ENCODE measurements at regions not wholly inside any gene's neighbourhood (a gene's known extent, or its start where the extent isn't known, plus 50 kb on each side); places are given as distances from the start of the nearest gene placed in this dataset.
A peak's percentile ranks its signal among the peaks of the same experiment; 100 is the strongest.
"Not testable (repeated sequence)": the region's sequence is repeated elsewhere in the genome, so short reads cannot be mapped to it uniquely, and the experiment has no call there.

DNA sequence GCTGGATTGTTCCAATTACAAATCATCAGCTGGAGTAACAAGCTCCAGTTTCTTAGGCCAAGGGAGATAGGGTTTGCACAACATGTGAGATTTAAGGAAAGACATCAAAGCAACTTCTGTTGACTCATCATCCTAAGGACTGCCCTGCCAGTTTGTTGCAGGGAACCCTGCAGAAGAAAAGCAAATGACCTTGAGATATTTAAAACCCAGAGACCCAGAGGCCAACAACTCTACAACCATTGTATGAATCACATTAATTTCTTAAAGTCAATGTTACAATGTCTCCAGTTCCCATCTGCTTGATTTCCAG is 491.8 kb upstream of the ACVR2A start:
- no peak for DNase-seq

DNA sequence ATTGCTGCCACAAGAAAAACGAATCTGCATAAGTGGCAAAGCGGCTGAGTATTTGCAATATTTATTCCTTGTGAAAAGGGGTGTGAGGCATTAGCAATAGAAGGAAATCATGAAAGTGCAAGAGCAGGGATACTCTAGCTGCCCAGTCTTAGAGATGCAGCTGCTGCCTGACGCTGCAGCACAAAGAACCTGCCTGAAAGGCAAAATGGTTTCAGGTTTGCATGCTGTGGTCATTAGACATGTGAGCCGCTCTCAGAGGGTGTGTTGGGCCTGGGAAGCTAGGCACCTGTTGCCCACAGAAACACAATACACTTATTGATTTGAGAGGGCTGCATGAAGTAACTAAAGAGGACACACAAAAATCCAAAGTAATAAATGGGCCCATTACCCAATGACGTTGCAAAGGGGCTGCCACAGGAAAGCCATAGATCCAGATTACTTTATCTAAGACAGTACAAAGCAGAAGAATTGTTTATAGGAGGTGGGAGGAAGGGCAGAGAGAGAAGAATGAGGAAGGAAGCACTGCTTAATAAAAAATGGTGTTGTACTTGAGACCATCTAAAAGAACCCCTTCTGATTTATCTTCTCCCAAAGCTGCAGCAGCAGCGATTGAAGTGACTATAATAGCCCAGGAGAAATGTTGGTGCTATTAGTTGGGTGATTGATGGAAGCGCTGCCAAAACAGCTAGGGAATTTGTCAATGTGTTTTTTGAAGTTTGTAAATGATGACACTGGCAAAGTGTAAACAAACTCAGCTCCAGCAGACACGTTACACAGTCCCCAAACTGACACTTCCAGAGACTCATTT is 492.4 kb upstream of the ACVR2A start:
- no peak for DNase-seq

DNA sequence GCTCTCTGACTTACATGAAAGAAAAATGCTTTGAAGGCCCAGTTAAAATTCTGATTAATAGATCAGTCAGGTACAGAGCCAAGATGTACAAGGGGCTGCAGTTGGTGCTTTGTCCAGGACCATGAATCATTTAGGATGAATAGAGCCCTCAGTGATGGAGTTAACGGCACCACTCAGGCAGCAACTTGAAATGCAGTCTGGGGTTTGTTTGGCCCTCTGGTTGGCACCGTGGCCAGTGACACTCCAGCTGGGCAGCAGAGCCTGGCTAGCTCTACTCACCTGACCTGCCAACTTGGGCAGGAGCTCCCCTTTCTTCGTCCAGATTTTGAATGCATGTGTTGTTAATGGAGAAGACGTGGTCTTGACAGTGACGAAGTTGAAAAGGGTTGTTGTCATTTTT is 493.0 kb upstream of the ACVR2A start:
- DNase-seq = no peak

DNA sequence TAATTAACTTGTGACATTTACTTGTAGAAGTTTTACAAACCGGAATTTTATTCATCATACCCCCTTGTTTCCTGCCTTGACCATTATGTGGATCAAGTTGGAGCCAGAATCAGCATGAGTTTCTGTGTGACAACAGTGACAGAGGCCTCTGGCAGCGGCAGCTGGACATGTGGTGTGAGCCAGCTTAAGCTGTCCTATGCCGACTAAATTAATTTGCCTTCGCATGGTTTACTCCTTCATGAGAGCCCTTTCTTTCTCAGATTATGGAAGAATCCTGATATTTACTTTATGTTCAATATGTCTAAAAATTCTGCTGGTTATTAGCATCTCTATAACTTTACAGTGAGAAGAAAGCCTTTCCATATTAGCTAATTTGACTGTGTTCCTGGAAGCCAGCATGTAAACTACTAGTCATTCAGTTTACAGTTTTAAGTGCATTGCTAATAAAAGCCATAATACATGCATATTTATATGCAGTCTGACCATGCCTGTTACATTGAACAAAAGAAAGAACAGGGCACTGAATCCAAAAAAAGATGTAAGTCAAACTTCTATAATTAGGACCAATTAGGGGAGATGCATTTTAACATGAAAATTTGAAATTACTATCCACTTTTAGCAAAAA is 495.8 kb upstream of the ACVR2A start:
- no peak for DNase-seq

DNA sequence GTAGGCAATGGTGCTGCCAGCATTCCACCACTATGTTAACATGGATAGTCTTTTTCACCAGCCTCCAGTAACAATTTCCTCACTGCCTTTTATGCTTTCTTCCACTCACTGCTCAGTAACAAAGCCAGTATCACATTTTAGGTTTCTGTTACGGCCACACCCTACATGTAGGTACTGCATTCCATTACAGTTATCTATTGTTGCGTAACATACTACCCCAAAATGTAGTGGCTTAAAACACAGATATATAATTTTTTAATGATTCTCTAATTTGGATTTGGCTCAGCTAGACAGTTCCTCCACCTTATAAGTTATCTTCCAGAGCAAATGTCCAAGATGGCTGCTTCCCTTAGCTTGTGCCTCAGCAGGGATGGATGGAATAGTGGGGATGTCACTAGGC is 498.7 kb upstream of the ACVR2A start:
- no peak for DNase-seq

DNA sequence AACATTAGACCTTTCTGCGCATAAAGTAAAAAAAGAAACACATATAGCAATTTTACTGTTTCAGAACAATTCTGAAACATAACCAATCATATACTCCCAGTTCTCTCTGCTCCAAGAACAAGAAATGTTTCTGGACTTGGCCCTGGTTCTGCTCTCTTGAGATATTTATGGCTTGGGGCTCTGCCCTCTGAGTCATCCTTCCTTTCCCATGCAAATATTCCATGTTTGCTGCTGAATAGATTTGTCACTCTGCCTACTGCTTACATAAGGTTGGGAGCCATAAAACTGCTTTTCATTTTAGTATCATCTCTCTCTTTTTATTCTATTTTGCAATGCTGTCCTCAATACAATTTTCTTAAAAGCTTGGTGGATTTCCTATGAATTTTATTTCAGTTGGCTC is 499.6 kb upstream of the ACVR2A start:
- peak; percentile 2 for DNase-seq

DNA sequence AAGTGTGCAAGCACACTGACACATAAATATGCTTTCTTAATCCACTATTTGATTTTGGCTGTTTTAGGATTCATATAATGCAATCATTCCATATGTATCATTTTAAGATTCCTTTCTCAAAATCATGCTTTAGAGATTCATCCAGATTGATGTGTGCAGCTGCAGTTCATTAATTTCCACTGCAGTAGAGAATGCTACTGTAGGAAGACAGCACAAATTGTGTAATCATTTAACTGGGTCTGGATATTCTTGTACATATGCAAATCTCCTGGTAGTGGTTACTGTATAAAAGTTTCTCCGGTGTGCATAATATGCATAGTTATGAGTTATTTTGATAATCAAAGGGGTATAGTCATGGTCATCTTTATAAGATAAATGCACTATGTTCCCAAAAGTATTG is 502.5 kb upstream of the ACVR2A start:
- DNase-seq = peak; percentile 25

DNA sequence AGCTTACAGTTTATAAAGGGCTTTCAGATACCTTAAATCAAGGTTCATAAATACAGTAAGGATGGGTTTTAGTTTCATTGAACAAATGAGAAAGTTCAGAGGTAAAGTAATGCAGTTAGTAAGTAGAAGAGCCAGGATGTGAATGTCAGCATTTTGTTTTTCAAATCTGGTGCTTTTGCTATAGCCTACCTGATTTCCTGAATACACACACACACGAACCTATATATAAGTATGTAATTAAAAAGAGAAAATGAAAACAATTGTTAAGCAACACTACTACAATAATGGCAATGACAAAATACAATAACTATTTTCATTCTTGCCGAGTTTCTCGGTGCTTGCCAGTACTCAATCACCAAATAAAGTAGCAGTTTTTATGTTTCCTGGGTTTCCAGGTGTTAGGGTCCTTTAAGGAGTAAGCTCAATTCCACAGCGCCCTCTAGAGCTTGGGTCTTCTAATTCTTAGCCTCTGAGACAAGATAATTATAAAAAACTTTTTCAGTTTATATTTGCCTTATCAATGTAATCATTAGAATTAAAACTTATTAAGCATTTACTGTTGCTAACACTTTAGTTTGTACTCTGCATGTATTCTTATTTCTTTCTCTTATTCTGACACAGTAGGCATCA is 512.9 kb upstream of the ACVR2A start:
- peak; percentile 4 for DNase-seq

DNA sequence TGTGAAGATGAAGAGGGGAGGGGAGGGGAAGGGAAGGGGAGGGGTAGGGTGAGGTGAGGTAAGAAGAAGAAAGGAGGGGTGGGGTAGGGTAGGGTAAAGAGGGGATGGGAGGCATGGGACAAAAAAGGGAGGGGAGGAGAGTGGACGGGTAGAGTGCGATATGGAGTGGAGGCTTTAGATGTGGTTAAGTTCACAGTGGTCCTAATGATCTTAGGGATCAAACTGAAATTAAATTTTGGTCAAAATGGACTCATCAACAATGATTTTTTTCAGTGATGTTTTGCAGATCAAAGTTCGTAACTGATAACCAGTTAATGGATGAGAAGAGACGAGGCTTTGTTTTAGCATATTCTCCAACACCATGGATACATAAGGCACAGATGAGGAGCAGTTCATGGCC is 513.9 kb upstream of the ACVR2A start:
- no peak for DNase-seq

DNA sequence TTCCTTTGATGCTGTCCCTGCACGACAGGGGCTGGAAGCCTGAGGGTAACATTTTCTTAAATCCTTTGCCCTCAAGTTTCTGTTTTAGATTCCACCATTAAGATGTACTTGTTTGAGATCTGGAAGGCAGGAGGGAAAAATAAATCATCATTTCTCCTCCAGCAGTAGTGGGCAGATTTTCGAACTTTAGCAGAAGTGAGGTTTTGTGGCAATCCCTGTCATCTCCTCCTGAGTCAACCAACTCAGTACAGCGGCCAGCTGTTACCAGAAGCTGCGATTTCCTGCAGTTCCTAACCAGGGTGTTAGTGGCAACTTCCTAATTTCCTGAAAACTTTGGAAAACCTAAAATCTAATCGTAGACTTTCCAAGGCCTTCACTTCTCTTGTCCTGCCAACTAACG is 517.2 kb upstream of the ACVR2A start:
- peak; percentile 4 for DNase-seq

DNA sequence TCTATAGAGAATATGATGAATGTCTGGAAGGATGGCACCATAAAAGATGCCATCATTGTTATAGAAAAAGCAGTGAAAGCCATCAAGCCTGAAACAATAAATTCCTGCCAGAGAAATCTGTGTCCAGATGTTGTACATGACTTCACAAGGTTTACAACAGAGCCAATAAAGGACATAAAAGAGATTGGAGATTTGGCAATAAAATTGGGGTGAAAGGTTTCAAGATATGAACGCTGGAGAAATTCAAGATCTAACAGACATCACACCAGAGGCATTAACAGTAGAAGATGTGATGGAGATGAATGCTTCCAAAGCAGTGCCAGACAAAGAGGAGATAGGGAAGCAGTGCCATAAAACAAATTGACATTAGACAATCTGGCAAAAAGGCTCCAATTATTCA is 518.8 kb upstream of the ACVR2A start:
- no peak for DNase-seq

DNA sequence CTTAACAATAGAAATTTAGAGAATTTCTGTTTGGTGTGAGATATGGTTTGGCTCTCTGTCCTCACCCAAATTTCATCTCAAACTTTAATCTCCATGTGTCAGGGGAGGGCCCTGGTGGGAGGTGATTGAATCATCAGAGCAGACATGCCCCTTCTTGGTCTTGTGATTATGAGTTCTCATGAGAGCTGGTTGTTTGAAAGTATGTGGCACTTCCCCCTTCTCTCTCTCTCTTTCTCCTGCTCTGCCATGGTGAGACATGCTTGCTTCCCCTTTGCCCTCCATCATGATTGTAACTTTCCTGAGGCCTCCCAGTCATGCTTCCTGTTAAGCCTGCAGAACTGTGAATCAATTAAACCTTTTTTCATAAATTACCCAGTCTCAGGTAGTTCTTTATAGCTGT is 524.7 kb upstream of the ACVR2A start:
- DNase-seq = no peak

DNA sequence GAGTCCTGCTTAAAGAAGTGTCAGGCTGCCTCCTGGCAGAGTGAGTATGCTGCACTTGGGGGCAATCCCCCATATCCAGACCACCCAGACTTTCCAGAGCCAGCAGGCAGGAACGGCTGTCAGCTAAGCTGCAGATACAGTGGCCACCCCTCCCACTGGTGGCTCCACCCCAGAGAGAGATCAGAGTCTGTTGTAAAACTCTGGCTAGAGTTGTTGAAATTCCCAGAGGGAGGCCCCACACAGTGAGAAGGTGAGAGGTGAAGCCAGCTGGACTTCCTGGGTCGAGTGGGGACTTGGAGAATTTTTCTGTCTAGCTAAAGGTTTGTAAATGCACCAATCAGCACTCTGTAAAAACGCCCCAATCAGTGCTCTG is 533.8 kb upstream of the ACVR2A start:
- DNase-seq = no peak

DNA sequence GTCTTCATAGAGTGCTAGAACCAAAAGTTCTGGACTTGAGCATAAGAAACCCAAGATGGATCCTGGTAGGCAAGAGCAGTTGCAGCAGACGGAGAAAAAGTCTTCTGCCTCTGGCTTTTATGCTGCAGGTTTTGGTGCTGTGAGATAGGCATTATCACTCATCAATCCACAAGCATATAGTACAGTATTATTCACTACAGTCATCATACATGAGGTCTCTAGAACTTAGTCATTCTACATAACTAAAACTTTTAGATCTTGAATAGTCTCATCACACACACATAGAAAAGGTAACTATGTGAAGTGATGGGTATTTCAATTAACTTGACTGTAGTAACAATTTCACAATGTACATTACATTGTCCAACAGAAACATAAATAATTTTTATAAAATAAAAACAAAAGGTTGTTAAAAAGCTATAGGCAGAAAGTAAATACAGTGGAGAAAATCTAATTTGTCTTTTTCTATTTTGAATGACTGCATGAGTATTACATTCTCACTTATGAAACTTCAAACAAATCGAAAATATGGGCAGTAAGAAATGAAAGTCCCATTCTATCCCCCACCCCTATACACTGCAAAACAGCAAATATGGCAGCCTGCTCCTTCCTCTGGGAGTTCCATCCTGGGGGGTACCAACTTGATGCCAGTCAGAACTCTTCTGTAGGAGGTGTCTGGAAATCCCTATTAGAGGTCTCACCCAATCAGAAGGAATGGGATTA is 534.3 kb upstream of the ACVR2A start:
- DNase-seq = no peak

DNA sequence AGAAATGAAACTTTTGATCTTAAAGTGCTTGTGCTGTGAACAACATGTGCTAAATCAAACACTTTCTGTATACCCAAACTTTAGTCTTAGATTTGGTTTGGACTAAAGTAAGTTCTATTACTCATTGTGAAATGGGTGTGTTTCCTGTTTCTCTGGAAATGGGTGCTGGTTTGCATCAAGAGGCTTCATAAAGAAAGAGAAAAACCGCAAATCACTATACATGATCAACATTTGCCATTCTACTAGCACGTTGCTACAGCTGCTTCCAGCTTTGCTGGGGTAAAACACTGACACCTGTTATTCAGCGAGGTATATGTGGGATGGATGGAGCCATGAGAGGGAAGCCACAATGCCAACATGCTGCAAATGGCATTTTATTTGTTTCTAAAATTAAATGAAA is 547.0 kb upstream of the ACVR2A start:
- no peak for DNase-seq

DNA sequence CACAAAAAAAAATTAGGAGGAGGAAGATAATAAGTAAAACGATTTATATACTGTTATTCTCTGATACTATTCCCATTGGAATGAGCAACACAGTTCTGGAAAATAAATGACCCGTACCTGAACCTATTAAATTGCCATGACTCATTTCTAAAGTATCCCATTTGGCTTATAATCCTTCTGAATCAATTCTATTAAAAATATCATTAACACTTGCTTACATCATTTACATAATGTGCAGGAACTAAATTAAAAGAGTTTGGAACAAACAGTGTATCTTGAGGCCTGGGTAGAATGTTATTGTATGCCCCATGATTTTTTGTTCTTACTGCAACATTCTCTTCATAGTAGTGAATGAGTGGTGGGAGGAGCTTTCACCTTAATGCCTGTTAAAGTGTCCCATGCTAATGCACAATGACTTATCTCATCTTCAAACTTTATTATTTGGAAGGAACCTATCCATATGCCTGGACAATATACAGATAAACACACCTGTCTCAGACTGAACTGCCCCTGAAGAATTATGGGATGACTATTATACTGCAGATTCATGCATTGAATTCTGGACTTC is 549.9 kb upstream of the ACVR2A start:
- no peak for DNase-seq

DNA sequence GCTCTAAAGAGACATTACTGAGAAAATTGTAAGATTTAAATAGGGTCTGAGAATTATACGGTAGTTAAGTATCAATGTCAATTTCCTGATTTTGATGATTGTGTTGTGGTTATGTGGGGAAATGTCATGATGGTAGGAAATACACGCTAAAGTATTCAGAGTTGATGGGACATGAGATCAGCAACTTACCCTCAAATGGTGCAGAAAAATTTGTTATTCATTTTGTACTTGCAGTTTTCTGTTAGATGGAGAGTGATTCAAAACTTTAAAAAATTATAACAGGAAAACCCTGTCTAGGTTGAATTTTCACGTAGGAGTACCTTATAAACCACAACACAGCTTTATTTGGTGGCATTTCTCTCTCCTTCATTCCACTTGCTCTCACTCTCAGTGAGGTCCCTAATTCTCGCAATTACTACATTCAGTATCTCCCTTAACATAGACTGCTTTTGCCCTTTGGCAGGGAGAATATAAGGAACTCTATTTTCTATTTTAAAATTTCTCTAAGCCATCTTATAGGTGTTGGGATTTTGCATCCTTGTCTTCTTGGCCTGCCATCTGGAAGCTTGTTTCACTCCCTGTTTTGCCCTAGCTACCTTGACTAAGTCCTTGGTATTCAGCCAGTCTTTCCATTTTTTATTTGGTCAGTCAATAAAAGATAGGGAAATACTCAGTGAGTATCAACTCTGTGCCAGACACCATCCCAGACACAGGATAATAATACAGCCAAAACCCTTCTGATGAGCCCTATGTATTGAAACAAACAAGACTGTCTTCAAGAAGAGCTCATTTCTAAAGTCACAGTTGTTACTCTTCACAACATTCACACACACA is 550.6 kb upstream of the ACVR2A start:
- no peak for DNase-seq

DNA sequence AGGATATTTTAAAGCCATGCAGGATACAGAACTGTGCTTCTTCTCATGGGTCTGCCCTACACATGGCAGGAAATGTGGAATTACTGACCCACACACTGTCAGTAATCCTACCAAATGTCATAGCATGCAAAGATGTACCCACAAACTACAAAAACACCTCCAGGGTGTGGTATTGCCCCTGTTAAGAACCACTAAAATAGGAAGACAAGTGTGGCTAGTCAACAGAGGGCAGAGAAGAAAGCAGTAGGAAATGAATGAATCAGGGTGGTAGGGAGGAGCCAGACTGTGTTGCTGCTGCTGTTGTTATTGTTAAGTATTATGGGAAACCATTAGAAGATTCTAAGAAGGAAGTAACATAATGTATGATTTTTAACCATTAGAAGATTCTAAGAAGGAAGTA is 556.7 kb upstream of the ACVR2A start:
- no peak for DNase-seq

DNA sequence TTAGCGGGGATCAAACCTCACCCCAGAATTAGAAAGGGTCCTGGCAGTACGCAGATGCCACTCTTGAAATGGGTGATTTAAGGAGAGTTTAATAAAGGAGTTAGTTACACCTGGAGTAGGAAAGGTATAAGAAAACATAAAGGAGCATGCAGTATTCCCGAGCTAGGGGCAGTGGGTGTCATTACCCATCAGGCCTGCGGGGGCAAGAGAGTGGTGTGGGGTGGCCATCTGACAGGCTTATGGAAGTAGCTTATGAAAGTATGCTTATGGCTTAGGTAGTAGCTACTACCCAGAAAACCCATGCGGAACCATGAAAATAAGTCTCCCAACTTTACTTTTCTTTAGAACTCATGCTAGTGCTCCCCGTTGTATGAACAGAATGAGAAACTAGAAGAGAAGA is 568.9 kb upstream of the ACVR2A start:
- DNase-seq = no peak

DNA sequence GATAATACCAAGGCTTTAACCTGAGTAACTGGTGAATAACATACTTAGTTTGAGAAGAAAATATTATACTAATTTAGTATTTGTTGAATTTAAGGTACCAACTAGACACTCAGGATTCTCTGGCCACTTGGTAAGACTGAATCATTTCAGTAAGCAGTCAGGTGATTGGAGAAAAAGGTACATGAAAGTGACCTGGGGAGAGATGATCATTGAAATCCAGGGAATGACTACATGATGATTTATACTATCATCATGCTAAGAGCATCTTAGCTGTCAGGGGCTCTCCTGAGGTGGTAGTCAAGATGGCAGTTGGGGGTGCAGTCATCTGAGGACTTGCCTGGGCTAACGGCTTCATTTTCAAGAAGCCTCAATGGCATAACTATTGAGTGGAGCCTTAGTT is 571.2 kb upstream of the ACVR2A start:
- no peak for DNase-seq

DNA sequence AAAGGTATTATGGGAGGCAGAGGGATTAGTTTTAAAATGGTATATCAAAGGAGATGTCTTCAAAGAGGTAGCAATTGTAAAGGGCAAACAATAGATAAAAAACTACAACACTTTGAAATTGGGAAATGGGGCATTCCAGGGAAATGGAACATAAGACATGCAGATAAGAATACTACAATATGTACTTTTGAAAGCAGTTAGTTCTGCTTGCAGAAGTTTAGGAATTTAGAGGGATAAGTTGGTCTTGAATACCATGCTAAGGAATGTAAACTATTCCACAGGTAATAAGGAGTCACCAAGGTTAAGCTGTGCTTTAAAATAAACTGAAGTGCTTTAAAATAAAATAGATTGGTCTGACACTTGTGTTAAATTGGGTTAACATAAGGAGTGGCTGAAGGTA is 571.7 kb upstream of the ACVR2A start:
- no peak for DNase-seq

DNA sequence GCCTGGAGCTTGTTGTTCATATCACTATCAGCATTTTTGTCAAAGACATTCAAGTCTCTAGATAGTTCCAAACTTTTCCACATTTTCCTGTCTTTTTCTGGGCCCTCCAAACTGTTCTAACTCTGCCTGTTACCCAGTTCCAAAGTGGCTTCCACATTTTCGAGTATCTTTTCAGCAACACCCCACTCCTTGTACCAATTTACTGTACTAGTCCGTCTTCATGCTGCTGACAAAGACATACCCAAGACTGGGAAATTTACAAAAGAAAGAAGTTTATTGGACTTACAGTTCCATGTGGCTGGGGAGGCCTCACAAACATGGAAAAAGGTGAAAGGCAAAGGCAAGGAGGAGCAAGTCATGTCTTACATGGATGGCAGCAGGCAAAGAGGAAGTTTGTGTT is 575.2 kb upstream of the ACVR2A start:
- DNase-seq = not testable (repeated sequence)
